Left cardiac atrium (tissue), 4 donors: ENCODE measurements at regions not wholly inside any gene's neighbourhood (a gene's known extent, or its start where the extent isn't known, plus 50 kb on each side); places are given as distances from the start of the nearest gene placed in this dataset.
"Not testable (repeated sequence)": the region's sequence is repeated elsewhere in the genome, so short reads cannot be mapped to it uniquely, and the experiment has no call there.

ENCODE experiments used
- ATAC-seq, 2 donors: fragments of 200-7000 bp; cut with Tn5 transposase; one replicate each; pipeline ENCODE4 v1.9.1; 2020; ENCODE audit warnings: mild to moderate bottlenecking in 2 of 2, moderate library complexity in 2 of 2
- DNase-seq: peaks from one replicate; pipeline ENCODE4 v3.0.0-alpha.2; 2020
- intact Hi-C, 2 donors: fragments of 100-400 bp; cut with DNase I; formaldehyde crosslinking; loops; one replicate each; pipeline versions ENCODE4 v1.14.1 to v1.15.1; 2022 to 2023
- donor health status: DM: no; HTN: yes; CAD: no.
- donor health status: DM: no; HTN: yes; CAD: no; lungs with severe emphysema.
- donor health status: DM: yes; HTN: yes; CAD: no.
- donor health status: Dilated cardiomyopathy.

GRCh38 chr2:200092235-200092634 is 136.9 kb downstream of the MAIP1 start:
- intact Hi-C loops, result no loop called here
- no peak for DNase-seq

GRCh38 chr2:200095436-200095835 is 140.1 kb downstream of the MAIP1 start:
- intact Hi-C loops, result no loop called here
- no peak for ATAC-seq
- DNase-seq, result no peak

More at GRCh38 chr2:200092235-200092634, 136.9 kb downstream of the MAIP1 start:
- no peak for ATAC-seq

GRCh38 chr2:200099256-200099655 is 143.9 kb downstream of the MAIP1 start:
- intact Hi-C loops, result no loop called here
- DNase-seq (no peak), ATAC-seq (no peak)

GRCh38 chr2:200100027-200100426 is 144.6 kb downstream of the MAIP1 start:
- intact Hi-C loops, result no loop called here
- ATAC-seq (no peak), DNase-seq (no peak)

- ATAC-seq, result no peak
- intact Hi-C loops, result no loop called here
- DNase-seq, result no peak
These were observed 146.5 kb downstream of the MAIP1 start for GRCh38 chr2:200101922-200102321.

- ATAC-seq, result no peak
- DNase-seq, result no peak
- intact Hi-C loops, result no loop called here
These were observed 147.6 kb downstream of the MAIP1 start for GRCh38 chr2:200102971-200103370.

- ATAC-seq (peak in 1 of 2 donors; percentile 32), DNase-seq (no peak)
- intact Hi-C loops, result no loop called here
These were observed 148.6 kb downstream of the MAIP1 start for GRCh38 chr2:200104015-200104414.

GRCh38 chr2:200107514-200108217 is 152.3 kb downstream of the MAIP1 start:
- DNase-seq (no peak), ATAC-seq (no peak)
- intact Hi-C loops, result no loop called here

- ATAC-seq, result no peak
- DNase-seq, result no peak
- intact Hi-C loops, result no loop called here
These were observed 154.0 kb downstream of the MAIP1 start for GRCh38 chr2:200109421-200109820.

- ATAC-seq (no peak), DNase-seq (no peak)
- intact Hi-C loops, result no loop called here
These were observed 155.0 kb downstream of the MAIP1 start for GRCh38 chr2:200110381-200110780.

- DNase-seq, ATAC-seq, intact Hi-C loops: not testable (repeated sequence)
These were observed 157.8 kb downstream of the MAIP1 start for GRCh38 chr2:200113016-200113799.

- intact Hi-C loops, result no loop called here
- ATAC-seq (no peak), DNase-seq (no peak)
These were observed 163.9 kb downstream of the MAIP1 start for GRCh38 chr2:200119236-200119635.

GRCh38 chr2:200121931-200122330 is 166.5 kb downstream of the MAIP1 start:
- no peak for DNase-seq
- no peak for ATAC-seq
- intact Hi-C loops, result no loop called here

GRCh38 chr2:200122683-200123082 is 167.3 kb downstream of the MAIP1 start:
- no peak for DNase-seq
- ATAC-seq, result no peak
- intact Hi-C loops, result no loop called here

- DNase-seq, intact Hi-C loops, ATAC-seq: not testable (repeated sequence)
These were observed 169.4 kb downstream of the MAIP1 start for GRCh38 chr2:200124665-200125368.

- DNase-seq (no peak), ATAC-seq (no peak)
- intact Hi-C loops, result no loop called here
These were observed 170.3 kb downstream of the MAIP1 start for GRCh38 chr2:200125444-200126284.

GRCh38 chr2:200126285-200126670 is 170.9 kb downstream of the MAIP1 start:
- DNase-seq, ATAC-seq, intact Hi-C loops: not testable (repeated sequence)

- DNase-seq, ATAC-seq, intact Hi-C loops: not testable (repeated sequence)
These were observed 171.3 kb downstream of the MAIP1 start for GRCh38 chr2:200126680-200127079.

GRCh38 chr2:200127848-200128247 is 172.5 kb downstream of the MAIP1 start:
- no peak for DNase-seq
- no peak for ATAC-seq
- intact Hi-C loops, result no loop called here
